H9 (cell line): ENCODE measurements at regions not wholly inside any gene's neighbourhood (a gene's known extent, or its start where the extent isn't known, plus 50 kb on each side); places are given as distances from the start of the nearest gene placed in this dataset.

Experiments used
- DNase-seq: peaks from one replicate; pipeline ENCODE4 v3.0.0-alpha.2; 2017
- H2AFZ ChIP-seq: one replicate; pipeline ENCODE4 v1.6.1; 2013; ENCODE audit warnings: mild to moderate bottlenecking, low read length, control low read depth, moderate library complexity
- H2AK5ac ChIP-seq: 2 replicates; pipeline ENCODE4 v1.6.1; 2013; ENCODE audit warnings: low read length, control low read depth, mixed read lengths; ENCODE audit not compliant: insufficient read length
- H2BK120ac ChIP-seq: one replicate; pipeline ENCODE4 v1.6.1; 2013; ENCODE audit warnings: low read depth, mild to moderate bottlenecking, low read length, control low read depth, inconsistent platforms; ENCODE audit not compliant: poor library complexity, severe bottlenecking
- H2BK12ac ChIP-seq: 2 replicates; pipeline ENCODE4 v1.6.1; 2013; ENCODE audit warnings: low read length, control low read depth, mixed read lengths, low read depth; ENCODE audit not compliant: insufficient read length
- H2BK15ac ChIP-seq: 2 replicates; pipeline ENCODE4 v1.6.1; 2013; ENCODE audit warnings: low read depth, low read length, control low read depth
- H2BK20ac ChIP-seq: one replicate; pipeline ENCODE4 v1.6.1; 2013; ENCODE audit warnings: low read depth, mild to moderate bottlenecking, low read length, control low read depth, inconsistent platforms; ENCODE audit not compliant: poor library complexity, severe bottlenecking
- H2BK5ac ChIP-seq: 2 replicates; pipeline ENCODE4 v1.6.1; 2013; ENCODE audit warnings: low read length, control low read depth, mixed read lengths; ENCODE audit not compliant: insufficient read length
- H3K14ac ChIP-seq: 2 replicates; pipeline ENCODE4 v1.6.1; 2013; ENCODE audit warnings: low read length, control low read depth; ENCODE audit not compliant: insufficient read depth
- H3K18ac ChIP-seq: 2 replicates; pipeline ENCODE4 v1.6.1; 2013; ENCODE audit warnings: low read depth, mild to moderate bottlenecking, mixed read lengths, low read length, control low read depth; ENCODE audit not compliant: insufficient read length
- H3K23ac ChIP-seq: 2 replicates; pipeline ENCODE4 v1.6.1; 2013; ENCODE audit warnings: low read length, control low read depth, mixed read lengths, low read depth; ENCODE audit not compliant: insufficient read length
- H3K23me2 ChIP-seq: 2 replicates; pipeline ENCODE4 v1.6.1; 2013; ENCODE audit warnings: low read depth, mild to moderate bottlenecking, mixed read lengths, low read length, control low read depth; ENCODE audit not compliant: insufficient read length, poor library complexity, severe bottlenecking
- H3K27ac ChIP-seq: 2 replicates; pipeline ENCODE4 v1.5.1; 2013; ENCODE audit warnings: low read length, control low read depth, mixed read lengths, low read depth; ENCODE audit not compliant: insufficient read length
- H3K27me3 ChIP-seq: 2 replicates; pipeline ENCODE4 v1.6.1; 2013; ENCODE audit warnings: low read length, control low read depth, inconsistent platforms; ENCODE audit not compliant: insufficient read depth
- H3K4ac ChIP-seq: 2 replicates; pipeline ENCODE4 v1.6.1; 2013; ENCODE audit warnings: low read depth, mild to moderate bottlenecking, control low read depth, inconsistent platforms, low read length, moderate library complexity
- H3K4me1 ChIP-seq: 2 replicates; pipeline ENCODE4 v1.6.1; 2013; ENCODE audit warnings: low read length, control low read depth, inconsistent platforms; ENCODE audit not compliant: insufficient read depth
- H3K4me2 ChIP-seq: 2 replicates; pipeline ENCODE4 v1.6.1; 2013; ENCODE audit warnings: low read length, control low read depth, mixed read lengths; ENCODE audit not compliant: insufficient read length, insufficient read depth
- H3K56ac ChIP-seq: 2 replicates; pipeline ENCODE4 v1.6.1; 2013; ENCODE audit warnings: low read depth, mild to moderate bottlenecking, mixed read lengths, low read length, control low read depth; ENCODE audit not compliant: insufficient read length
- H3K79me1 ChIP-seq: 2 replicates; pipeline ENCODE4 v1.6.1; 2013; ENCODE audit warnings: low read depth, mild to moderate bottlenecking, moderate library complexity, low read length, control low read depth, inconsistent platforms; ENCODE audit not compliant: insufficient read depth, poor library complexity, severe bottlenecking
- H3K79me2 ChIP-seq: 2 replicates; pipeline ENCODE4 v1.6.1; 2013; ENCODE audit warnings: low read length, control low read depth, inconsistent platforms; ENCODE audit not compliant: insufficient read depth
- H3K9ac ChIP-seq: 2 replicates; pipeline ENCODE4 v1.6.1; 2013; ENCODE audit warnings: low read length, control low read depth, mixed read lengths; ENCODE audit not compliant: insufficient read length; ENCODE audit errors: extremely low read depth
- H3K9me3 ChIP-seq: one replicate; pipeline ENCODE4 v1.6.1; 2013; ENCODE audit warnings: low read depth, low read length, inconsistent platforms; ENCODE audit not compliant: control insufficient read depth
- H3T11ph ChIP-seq: one replicate; pipeline ENCODE4 v1.6.1; 2013; ENCODE audit warnings: mild to moderate bottlenecking, low read length, control low read depth, inconsistent platforms
- H4K20me1 ChIP-seq: one replicate; pipeline ENCODE4 v1.6.1; 2013; ENCODE audit not compliant: control insufficient read depth, insufficient read length, insufficient read depth
- H4K5ac ChIP-seq: 2 replicates; pipeline ENCODE4 v1.6.1; 2013; ENCODE audit warnings: low read depth, mild to moderate bottlenecking, mixed read lengths, low read length, control low read depth; ENCODE audit not compliant: insufficient read length
- H4K8ac ChIP-seq: replicated peaks from 2 replicates; pipeline ENCODE4 v1.6.1; 2013; ENCODE audit warnings: low read length, control low read depth, mixed read lengths, low read depth; ENCODE audit not compliant: insufficient read length
- H4K91ac ChIP-seq: 2 replicates; pipeline ENCODE4 v1.6.1; 2013; ENCODE audit warnings: low read depth, mild to moderate bottlenecking, moderate library complexity, mixed read lengths, low read length, control low read depth; ENCODE audit not compliant: insufficient read length
- H3K27ac Mint-ChIP-seq, 3 experiments: 2 replicates in 2 of 3; 3 replicates in 1 of 3; pipeline ENCODE4 v1.8.0; 2020 to 2021; ENCODE audit warnings: mixed read lengths in 3 of 3, mild to moderate bottlenecking in 1 of 3, moderate library complexity in 1 of 3
- H3K27me3 Mint-ChIP-seq: 2 replicates; pipeline ENCODE4 v1.8.0; 2021; ENCODE audit warnings: low read depth, mild to moderate bottlenecking, moderate library complexity, mixed read lengths
- H3K36me3 Mint-ChIP-seq, 3 experiments: 2 replicates in 2 of 3; 3 replicates in 1 of 3; pipeline ENCODE4 v1.8.0; 2020 to 2021; ENCODE audit warnings: low read depth in 3 of 3, mixed read lengths in 3 of 3; ENCODE audit not compliant: insufficient read depth in 1 of 3
- H3K4me1 Mint-ChIP-seq, 2 experiments: 2 replicates each; pipeline ENCODE4 v1.8.0; 2020; ENCODE audit warnings: mixed read lengths in 2 of 2
- H3K4me3 Mint-ChIP-seq, 2 experiments: 2 replicates in 1 of 2; 3 replicates in 1 of 2; pipeline ENCODE4 v1.8.0; 2020 to 2021; ENCODE audit warnings: mild to moderate bottlenecking in 2 of 2, mixed read lengths in 2 of 2, moderate library complexity in 1 of 2
- H3K9me3 Mint-ChIP-seq, 2 experiments: 2 replicates in 1 of 2; 3 replicates in 1 of 2; pipeline ENCODE4 v1.8.0; 2020; ENCODE audit warnings: mild to moderate bottlenecking in 2 of 2, mixed read lengths in 2 of 2, moderate library complexity in 1 of 2
- CTCF ChIP-seq: fragments of 200-600 bp; sonication (generic); conservative IDR thresholded peaks from 3 replicates; pipeline ENCODE4 v1.8.0; 2021; ENCODE audit warnings: antibody characterized with exemption, mild to moderate bottlenecking
- WGBS: extraction: QIAGEN DNeasy Blood & Tissue Kit; methylation state at CpG from one replicate; pipeline ENCODE4 v1.1.7; 2013; ENCODE audit warnings: missing lambda C conversion rate, low lambda C conversion rate, mixed read lengths; ENCODE audit not compliant: insufficient read length; ENCODE audit errors: extremely low coverage; 5-methylcytosine and 5-hydroxymethylcytosine counted together

- Mint-ChIP-seq H3K4me3 (no peak overlapping the region), H3K4me1 (peaks cover 10 to 12% of the 10 kb centered on the region in 2 experiments), H3K27me3 (peaks cover 3% of the 10 kb centered on the region), H3K9me3 (peaks cover 9 to 17% of the 10 kb centered on the region in 2 experiments; a peak in 4 of 5 replicates), H3K27ac (no peak overlapping the region), H3K36me3 (peaks cover 4 to 18% (median 8%) of the 10 kb centered on the region in 3 experiments; a peak in 6 of 7 replicates)
- Histone ChIP-seq H2BK15ac (no peak overlapping the region), H3K56ac (no peak overlapping the region), H3K27ac (no peak overlapping the region), H4K91ac (no peak overlapping the region), H3K79me1 (no peaks in the 10 kb centered on the region), H3K4me1 (no peaks in the 10 kb centered on the region), H3T11ph (no peak overlapping the region), H2AFZ (no peak overlapping the region), H3K9ac (no peak overlapping the region), H3K23ac (no peak overlapping the region), H4K5ac (no peak overlapping the region), H4K20me1 (no peaks in the 10 kb centered on the region), H3K18ac (no peak overlapping the region), H3K14ac (no peak overlapping the region), H3K4me2 (no peak overlapping the region), H3K4ac (no peak overlapping the region), H3K27me3 (no peaks in the 10 kb centered on the region), H3K79me2 (no peaks in the 10 kb centered on the region), H2BK120ac (no peak overlapping the region), H3K23me2 (no peaks in the 10 kb centered on the region), H2BK12ac (no peak overlapping the region), H2BK20ac (no peak overlapping the region), H3K9me3 (no peaks in the 10 kb centered on the region), H4K8ac (no peak overlapping the region), H2AK5ac (no peak overlapping the region), H2BK5ac (no peak overlapping the region)
- DNase-seq = peak; percentile 55
- TF ChIP-seq CTCF = no peak
- WGBS = no CpG with 5 or more reads among the region's 14 CpGs
Measured at GRCh38 chr10:45071043-45071813, 70.5 kb downstream of the ZNF22 start.
